ENCODE measurements at regions not wholly inside any gene's neighbourhood (a gene's known extent, or its start where the extent isn't known, plus 50 kb on each side); places are given as distances from the start of the nearest gene placed in this dataset.

DNA sequence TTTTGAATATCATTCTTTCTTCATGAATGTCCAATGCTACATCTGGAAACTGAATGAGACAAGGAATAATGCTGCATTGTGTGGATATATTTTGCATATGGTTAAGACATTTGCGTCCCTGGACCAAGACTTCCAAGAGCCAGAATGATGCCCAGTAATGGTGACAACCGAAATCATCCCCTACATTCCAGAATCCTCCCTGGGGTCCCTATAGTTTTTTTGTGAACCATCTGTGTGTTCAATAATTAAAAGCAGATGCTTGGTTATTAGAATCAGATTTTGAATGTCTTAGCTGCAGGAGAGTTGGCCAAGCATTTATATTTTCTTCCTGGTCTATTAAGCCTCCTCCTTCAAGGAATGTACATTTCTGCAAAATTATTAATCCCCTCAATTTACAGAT, 426.7 kb upstream of the CDH8 start:
- H3K79me2 ChIP-seq (ENCODE audit: low read length), result no peaks in the 10 kb centered on the region
- H3K36me3 ChIP-seq (replicated peaks; ENCODE audit: insufficient read depth, low read length), result no peaks in the 10 kb centered on the region
- no peaks in the 10 kb centered on the region for H4K20me1 ChIP-seq (ENCODE audit: insufficient read depth, low read length)
- H3K9ac ChIP-seq (ENCODE audit: low read length), result no peak overlapping the region
- no peak overlapping the region for H3K4me3 ChIP-seq (ENCODE audit: low read length)
- no peaks in the 10 kb centered on the region for H3F3A ChIP-seq (ENCODE audit: insufficient read depth, low read length)
- H3K9me2 ChIP-seq (replicated peaks; ENCODE audit: insufficient read depth, low read length), result no peaks in the 10 kb centered on the region
- H3K4me2 ChIP-seq (ENCODE audit: low read depth, low read length), result no peak overlapping the region
- no peak for DNase-seq
- no peaks in the 10 kb centered on the region for H3K4me1 ChIP-seq (ENCODE audit: low read length)
- H3K27me3 ChIP-seq (replicated peaks; ENCODE audit: insufficient read depth, low read length), result no peaks in the 10 kb centered on the region
- no peak overlapping the region for H3K27ac ChIP-seq (ENCODE audit: low read length)
- TF ChIP-seq EZH2phosphoT487 (IDR thresholded peaks at IDR 0.05; ENCODE audit: low read length) (no peak), EZH2 (optimal IDR thresholded peaks at IDR 0.05; ENCODE audit: low read depth, low read length) (no peak)
- TF ChIP-seq, protein P1, sequence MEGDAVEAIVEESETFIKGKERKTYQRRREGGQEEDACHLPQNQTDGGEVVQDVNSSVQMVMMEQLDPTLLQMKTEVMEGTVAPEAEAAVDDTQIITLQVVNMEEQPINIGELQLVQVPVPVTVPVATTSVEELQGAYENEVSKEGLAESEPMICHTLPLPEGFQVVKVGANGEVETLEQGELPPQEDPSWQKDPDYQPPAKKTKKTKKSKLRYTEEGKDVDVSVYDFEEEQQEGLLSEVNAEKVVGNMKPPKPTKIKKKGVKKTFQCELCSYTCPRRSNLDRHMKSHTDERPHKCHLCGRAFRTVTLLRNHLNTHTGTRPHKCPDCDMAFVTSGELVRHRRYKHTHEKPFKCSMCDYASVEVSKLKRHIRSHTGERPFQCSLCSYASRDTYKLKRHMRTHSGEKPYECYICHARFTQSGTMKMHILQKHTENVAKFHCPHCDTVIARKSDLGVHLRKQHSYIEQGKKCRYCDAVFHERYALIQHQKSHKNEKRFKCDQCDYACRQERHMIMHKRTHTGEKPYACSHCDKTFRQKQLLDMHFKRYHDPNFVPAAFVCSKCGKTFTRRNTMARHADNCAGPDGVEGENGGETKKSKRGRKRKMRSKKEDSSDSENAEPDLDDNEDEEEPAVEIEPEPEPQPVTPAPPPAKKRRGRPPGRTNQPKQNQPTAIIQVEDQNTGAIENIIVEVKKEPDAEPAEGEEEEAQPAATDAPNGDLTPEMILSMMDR (IDR thresholded peaks at IDR 0.05; ENCODE audit: low read length), result no peak
- no peaks in the 10 kb centered on the region for H3K9me3 ChIP-seq (replicated peaks; ENCODE audit: insufficient read depth, low read length)
- no peak overlapping the region for H2AFZ ChIP-seq (ENCODE audit: low read length)

DNA sequence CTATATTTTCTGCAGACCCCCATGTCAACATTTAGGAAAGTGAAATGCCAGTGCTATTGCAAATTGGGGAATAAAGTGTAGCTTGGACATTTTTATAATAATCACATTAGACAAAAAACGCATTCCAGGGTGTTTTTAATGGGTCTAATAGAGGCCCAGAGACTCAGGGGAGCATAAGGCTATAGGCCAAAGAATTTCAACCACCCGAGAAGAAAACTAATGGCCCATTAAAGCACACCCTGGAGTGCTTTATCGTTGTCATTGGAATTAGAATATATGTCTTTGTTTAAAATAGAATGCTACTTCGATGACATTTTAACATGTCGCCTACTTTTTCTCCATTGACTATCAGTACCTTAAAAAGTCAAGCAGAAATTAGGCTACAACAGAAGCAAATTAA, 414.1 kb upstream of the CDH8 start:
- Histone ChIP-seq H3K9ac (ENCODE audit: low read length) (no peak overlapping the region), H2AFZ (ENCODE audit: low read length) (no peak overlapping the region), H3K27ac (ENCODE audit: low read length) (no peak overlapping the region), H3F3A (ENCODE audit: insufficient read depth, low read length) (no peaks in the 10 kb centered on the region), H3K9me3 (replicated peaks; ENCODE audit: insufficient read depth, low read length) (no peaks in the 10 kb centered on the region), H3K4me1 (ENCODE audit: low read length) (no peaks in the 10 kb centered on the region), H3K27me3 (replicated peaks; ENCODE audit: insufficient read depth, low read length) (no peaks in the 10 kb centered on the region), H3K4me2 (ENCODE audit: low read depth, low read length) (no peak overlapping the region), H3K9me2 (replicated peaks; ENCODE audit: insufficient read depth, low read length) (no peaks in the 10 kb centered on the region), H3K79me2 (ENCODE audit: low read length) (no peaks in the 10 kb centered on the region), H3K4me3 (ENCODE audit: low read length) (no peak overlapping the region), H3K36me3 (replicated peaks; ENCODE audit: insufficient read depth, low read length) (no peaks in the 10 kb centered on the region), H4K20me1 (ENCODE audit: insufficient read depth, low read length) (no peaks in the 10 kb centered on the region)
- TF ChIP-seq EZH2 (optimal IDR thresholded peaks at IDR 0.05; ENCODE audit: low read depth, low read length) (no peak), EZH2phosphoT487 (IDR thresholded peaks at IDR 0.05; ENCODE audit: low read length) (no peak)
- TF ChIP-seq, protein P1 (IDR thresholded peaks at IDR 0.05; ENCODE audit: low read length), result no peak
- no peak for DNase-seq

DNA sequence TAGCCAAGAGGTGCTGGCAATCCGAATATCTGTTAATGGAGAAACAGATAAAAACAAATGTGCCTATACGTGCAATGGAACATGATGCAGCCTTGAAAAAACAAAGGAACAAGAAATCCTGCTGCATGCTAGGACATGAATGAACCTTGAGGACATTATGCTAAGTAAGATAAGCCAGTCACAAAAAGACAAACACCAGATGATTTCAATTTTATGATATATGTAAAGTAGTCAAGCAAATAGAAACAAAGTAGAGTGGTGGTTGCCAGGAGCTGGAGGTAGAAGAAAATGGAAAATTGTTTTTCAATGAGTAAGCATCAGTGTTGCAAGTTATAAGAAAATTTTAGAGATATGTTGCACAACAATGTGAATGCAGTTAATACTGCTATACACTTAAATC, 409.7 kb upstream of the CDH8 start:
- Histone ChIP-seq H3K79me2 (ENCODE audit: low read length) (no peaks in the 10 kb centered on the region), H3F3A (ENCODE audit: insufficient read depth, low read length) (no peaks in the 10 kb centered on the region), H3K9ac (ENCODE audit: low read length) (no peak overlapping the region), H3K27ac (ENCODE audit: low read length) (no peak overlapping the region), H3K27me3 (replicated peaks; ENCODE audit: insufficient read depth, low read length) (no peaks in the 10 kb centered on the region), H3K9me2 (replicated peaks; ENCODE audit: insufficient read depth, low read length) (no peaks in the 10 kb centered on the region), H3K4me2 (ENCODE audit: low read depth, low read length) (no peak overlapping the region), H2AFZ (ENCODE audit: low read length) (no peak overlapping the region), H3K9me3 (replicated peaks; ENCODE audit: insufficient read depth, low read length) (no peaks in the 10 kb centered on the region), H3K4me1 (ENCODE audit: low read length) (no peaks in the 10 kb centered on the region), H4K20me1 (ENCODE audit: insufficient read depth, low read length) (no peaks in the 10 kb centered on the region), H3K36me3 (replicated peaks; ENCODE audit: insufficient read depth, low read length) (no peaks in the 10 kb centered on the region), H3K4me3 (ENCODE audit: low read length) (no peak overlapping the region)
- TF ChIP-seq, protein P1 (IDR thresholded peaks at IDR 0.05; ENCODE audit: low read length), result no peak
- TF ChIP-seq EZH2phosphoT487 (IDR thresholded peaks at IDR 0.05; ENCODE audit: low read length), result no peak
- TF ChIP-seq EZH2 (optimal IDR thresholded peaks at IDR 0.05; ENCODE audit: low read depth, low read length), result no peak
- DNase-seq, result no peak
